ENCODE measurements at regions not wholly inside any gene's neighbourhood (a gene's known extent, or its start where the extent isn't known, plus 50 kb on each side); places are given as distances from the start of the nearest gene placed in this dataset.

DNA sequence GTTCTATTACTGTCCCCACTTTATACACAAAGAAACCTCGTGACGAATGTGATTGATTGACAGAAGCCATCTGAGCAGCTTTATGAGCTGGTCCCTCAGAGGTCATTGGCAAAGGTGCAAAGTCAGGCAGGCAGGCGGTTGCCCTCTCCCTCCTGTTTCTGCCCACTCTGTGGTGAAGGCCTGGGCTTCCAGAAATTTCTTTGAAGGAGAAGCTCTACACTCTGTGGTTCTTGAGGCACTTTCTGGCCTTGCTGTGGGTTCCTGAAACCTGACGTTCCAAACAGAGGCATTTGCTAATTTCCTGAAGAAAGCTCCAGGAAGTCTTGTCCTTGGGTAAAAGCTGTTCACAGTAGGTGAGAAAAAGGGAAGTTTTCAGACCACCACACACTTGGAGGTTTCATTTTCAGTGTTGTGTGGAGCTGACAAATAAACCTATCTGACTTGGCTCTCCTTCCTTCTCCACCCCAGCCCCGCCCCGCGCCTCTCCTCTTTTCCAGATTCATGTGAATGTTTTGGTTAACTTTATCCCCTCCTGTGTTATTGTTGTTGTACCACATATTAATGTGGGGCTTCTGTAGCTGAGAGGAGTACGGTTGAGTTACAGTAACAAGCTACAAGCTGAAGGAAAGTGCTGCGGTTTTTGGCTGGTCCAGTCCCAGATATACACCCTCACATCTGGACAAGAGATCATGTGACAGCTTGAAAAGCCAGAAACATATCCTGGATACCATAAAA is 274.1 kb downstream of the CLIC5 start:
- peak; percentile 63 for DNase-seq (ENCODE audit: low spot score)

DNA sequence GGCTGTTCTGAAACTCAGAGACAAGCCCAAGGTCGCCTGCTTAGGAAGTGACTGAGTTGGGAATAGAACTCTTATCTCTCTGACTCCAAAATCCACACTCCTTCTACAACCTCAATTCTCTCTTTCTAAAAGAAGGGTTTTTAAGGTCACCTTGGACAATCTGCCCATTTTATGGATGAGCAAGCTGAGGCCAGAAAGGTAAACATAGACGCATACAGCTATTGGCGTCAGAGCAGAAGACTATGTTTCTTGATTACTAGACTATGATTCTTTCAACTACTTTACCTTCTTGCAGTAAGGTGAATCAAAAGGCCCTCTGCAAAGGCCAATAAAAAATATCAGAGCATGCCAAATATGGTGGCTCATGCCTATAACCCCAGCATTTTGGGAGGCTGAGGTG is 276.6 kb downstream of the CLIC5 start:
- DNase-seq (ENCODE audit: low spot score), result no peak

DNA sequence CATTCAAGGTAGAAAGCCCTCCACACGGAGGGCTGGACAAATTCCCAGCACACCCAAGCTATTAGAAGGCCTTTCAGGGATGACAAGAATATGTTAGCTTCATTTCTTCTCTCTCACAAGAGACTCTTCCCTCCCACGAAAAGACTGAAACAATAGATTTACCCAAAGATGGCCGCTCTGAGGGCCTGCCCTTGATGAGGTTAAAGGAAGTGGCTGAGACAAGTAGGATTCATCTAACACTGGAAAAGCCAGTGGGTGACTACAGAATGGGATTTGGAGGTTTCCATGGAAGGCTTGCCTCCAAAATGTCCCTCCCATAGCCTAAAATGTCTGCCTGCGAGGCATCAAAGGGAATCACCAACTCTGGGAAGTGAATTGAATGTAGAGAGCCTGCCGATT is 277.6 kb downstream of the CLIC5 start:
- no peak for DNase-seq (ENCODE audit: low spot score)

DNA sequence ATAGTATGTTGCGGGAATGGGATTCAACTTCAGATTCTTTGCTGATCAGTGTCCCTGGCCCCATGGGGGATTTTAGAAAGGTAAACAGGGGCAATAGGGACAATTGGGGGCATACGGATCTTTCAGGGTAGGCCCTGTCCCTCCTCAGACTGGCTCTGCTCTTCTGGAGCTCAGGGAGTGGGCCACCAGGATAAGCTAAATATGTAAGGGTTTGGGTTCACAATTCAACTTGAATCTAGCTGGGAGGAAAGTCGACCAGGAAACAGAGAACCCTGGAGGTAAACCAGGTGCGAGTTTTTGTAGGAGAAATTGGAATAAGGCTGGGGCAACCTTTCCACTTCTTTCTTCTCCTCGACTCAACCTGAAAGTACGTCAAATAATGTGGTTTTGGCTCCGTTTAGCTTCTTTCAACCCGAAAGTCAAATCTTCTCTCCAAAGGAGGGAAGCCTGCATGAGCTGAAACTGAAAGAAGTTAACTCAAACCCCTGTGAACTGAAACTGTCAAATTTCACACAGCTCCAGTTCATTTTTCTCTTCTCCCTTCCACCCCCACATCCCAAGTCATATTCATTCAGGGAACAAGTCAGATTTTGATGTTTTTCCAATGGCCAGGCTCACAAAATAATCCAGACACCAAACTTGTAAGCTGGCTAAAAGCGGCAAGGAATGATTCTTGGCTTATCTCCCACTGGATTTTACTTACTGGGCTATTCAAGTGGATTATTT is 278.2 kb downstream of the CLIC5 start:
- no peak for DNase-seq (ENCODE audit: low spot score)

DNA sequence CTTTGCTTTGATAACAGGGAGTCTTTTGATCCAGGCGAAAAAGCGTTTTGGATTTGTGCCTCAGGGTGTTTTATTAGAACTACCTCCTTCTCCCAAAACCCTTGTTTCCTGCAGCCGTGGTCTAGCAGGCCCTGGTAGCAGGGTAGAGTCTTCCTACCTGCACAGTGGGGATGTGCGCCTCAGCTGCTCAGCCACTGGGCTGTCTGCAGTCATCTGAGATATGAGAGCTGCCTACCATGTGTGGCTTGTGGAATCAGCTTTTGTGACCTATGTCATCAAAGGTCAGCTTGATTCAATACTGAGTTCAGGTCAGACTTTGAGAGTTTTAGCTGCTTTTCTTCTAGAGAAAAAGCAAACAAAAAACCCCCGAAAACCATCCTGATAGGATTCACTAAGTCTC is 279.5 kb downstream of the CLIC5 start:
- DNase-seq (ENCODE audit: low spot score), result no peak

DNA sequence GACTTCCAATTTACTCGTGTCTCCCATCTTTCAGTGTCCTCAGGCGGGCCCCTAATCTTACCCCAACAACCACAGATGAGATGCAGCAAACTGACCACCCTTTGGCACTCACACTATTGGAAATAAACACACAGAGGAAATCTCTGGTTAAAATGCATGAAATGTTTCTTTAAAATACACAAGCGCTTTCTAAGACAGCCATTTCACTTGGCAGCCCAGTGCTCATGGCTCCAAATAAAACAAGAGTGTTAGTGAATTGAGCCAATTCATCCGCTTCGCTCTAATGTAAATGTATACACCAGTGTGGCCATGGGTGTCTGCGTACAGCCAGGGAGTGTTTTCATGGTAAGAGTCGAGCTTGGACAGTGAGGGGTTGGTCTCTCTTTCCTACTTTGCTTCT is 282.9 kb downstream of the CLIC5 start:
- DNase-seq (ENCODE audit: low spot score), result no peak

DNA sequence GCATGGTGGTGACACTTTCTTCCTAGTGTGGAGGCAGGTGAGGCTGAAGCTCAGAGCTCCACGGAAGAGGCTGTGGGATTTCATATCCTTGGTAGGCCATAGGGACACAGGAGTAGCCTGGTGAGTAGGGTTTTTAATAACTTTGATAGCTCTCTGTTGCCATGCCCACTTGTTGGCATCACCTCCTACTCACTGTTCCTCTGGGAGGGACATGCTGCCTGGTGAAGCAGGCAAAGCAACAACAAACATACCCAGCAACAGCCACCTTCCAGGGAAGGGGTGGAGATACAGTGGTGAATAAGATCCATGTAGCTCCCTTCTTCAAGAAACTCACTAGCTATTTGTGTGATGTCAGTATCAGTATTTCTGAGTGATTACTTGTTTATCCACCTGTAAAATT is 285.4 kb downstream of the CLIC5 start:
- no peak for DNase-seq (ENCODE audit: low spot score)

DNA sequence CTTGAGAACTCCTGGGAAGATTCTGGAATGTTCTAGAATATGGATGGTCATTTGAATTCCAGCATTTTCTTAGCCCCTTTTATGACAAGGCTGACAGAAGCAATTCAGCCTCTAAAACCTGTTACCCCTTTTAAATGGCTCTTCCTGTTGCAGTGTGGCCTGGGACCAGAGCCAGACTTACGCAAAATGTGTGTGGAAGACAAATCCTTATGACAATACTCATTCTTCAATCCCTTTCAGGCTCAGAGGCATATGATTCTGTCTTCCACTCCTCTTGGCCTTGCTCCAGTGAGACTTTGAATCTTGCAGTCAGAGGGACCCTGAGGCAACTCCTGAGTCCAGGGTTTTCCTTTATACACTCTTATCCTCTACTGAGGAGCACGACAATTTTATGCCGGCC is 287.0 kb downstream of the CLIC5 start:
- peak; percentile 32 for DNase-seq (ENCODE audit: low spot score)

DNA sequence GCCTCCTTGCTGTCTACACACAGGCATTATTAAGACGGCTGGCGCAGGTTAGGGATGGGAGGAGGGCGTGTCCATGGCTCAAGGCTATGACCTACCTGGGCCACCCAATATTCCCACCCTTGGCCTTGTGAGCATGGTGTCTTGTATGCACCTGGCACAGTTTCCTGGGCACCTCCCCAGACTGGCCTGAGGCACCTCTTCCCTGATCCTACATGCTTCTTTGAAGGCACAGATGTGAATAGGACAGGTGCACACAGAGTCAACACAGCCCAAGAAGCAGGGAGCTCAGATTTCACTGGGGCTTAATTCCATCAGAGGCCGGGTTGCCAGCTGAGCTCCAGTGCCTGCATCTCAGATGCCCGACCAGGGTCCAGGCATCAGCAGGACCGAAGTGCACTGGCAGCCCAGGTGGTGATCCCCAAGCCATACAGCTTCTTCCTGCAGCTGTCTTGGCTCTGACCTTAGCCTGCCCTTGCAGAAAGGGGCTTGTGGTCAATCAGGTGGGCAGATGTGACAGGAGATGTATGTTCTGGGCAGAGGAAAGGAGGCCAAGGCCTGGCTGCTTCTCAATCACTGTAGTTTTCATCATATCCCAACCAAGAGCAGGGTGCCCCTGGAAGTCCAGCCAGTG is 287.7 kb downstream of the CLIC5 start:
- DNase-seq (ENCODE audit: low spot score), result no peak

DNA sequence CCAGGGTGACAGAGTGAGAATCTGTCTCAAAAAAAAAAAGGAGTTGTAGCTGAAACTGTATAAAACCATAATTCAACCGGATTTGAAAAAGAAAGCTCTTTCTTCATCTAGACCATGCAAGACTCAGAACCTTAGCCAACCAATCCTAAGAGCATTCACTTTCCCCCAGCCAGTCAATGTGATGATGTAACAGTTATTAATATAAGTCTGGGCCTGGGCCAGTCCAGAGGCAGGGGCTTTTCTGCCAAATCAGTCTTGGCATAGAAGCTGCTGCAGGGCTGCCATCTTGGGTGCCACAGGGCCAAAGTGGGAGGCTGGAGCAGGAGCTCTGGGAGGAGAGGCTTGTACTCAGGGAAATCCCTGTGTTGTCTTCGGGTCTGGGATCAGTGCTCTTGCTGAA is 288.4 kb downstream of the CLIC5 start:
- no peak for DNase-seq (ENCODE audit: low spot score)

DNA sequence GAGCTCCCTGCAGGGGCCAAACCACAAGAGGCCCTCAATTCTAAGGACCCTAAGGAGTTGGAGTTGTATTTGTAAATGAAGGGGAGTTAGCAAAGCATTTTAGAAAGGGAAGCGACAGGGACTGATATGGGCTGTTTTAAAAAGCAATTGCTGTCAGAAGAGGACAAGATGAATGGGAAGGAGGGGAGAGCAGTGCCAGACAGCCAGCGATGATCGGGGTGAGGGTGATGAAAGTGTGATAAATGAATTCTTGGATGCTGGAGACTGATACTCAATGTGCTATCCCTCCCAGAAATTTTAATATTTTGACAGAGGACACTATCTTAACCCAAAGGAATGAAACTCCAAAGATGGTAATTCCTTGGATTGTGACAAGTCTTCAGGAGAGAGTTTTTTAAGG is 289.2 kb downstream of the CLIC5 start:
- DNase-seq (ENCODE audit: low spot score), result no peak

DNA sequence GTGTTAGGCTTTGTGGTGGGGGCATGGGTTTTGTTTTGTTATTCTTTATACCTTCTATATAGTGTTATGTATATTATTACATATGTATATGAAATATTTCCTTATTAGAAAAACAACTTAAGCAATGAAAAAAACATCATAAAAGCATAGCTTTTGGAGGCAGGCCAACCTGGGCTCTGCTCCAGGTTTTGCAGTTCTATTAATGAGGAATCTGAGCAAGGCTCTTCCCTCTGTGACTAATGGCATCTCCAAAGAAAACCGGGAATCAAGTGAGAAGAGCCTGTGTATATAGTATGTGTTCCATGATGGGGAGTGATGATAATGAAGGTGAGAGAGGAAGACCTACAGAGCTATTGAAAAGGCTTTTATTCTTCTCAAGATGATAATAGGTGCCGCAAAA is 291.1 kb downstream of the CLIC5 start:
- peak; percentile 54 for DNase-seq (ENCODE audit: low spot score)

DNA sequence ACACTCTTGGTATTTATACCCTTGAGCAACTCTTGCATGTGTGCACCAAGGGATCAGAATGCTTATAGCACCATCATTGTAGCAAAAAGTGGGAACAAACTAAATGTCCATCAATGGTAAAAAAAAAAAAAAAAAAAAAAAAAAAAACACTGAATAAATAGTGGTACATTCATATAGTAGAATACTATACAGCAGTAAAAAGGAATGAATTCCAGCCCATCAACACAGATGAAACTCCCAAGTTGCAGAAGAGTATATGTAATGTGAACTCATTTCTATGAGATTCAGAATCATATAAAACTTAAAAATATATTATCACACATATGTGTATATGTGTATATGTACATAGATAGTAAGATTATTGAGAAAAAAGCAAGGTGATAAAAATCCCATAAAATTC is 291.6 kb downstream of the CLIC5 start:
- no peak for DNase-seq (ENCODE audit: low spot score)

DNA sequence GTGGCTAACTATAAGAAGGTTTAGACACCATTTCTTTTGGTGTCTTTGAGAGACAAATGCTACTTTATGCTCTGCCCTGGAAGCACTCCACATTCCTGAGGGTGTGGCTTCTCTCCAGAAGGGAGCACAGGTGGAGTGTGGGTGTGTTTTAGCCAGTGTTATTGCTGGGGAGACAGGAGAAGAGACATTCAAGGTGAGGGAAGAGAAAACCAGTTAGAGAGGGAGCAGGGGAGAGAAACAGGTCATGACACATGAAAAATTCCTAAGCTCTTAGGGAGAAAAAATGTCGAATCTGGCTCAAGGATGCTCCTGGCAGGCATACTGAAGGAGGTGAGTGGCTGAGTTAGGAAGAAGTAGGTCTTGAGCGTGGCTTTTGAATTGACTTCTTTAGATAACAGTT is 292.8 kb downstream of the CLIC5 start:
- DNase-seq (ENCODE audit: low spot score), result no peak

DNA sequence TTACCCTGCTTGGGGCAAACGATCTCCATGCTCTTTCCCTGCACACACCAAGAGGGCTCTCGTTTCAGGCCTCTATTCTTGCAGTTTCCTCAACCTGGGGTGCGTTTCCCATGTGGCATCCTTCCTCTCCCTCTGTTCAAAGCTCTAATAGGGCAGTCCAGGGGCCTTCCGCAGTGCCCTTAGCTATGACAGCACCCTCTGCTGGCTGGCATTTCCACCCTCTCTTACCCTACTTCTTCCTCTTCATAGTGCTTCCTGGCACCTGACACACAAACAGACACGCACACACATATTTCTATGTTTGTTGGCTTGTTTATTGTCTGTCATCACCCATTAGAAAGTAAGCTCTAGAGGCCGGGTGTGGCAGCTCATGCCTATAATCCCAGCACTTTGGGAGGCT is 294.0 kb downstream of the CLIC5 start:
- no peak for DNase-seq (ENCODE audit: low spot score)

DNA sequence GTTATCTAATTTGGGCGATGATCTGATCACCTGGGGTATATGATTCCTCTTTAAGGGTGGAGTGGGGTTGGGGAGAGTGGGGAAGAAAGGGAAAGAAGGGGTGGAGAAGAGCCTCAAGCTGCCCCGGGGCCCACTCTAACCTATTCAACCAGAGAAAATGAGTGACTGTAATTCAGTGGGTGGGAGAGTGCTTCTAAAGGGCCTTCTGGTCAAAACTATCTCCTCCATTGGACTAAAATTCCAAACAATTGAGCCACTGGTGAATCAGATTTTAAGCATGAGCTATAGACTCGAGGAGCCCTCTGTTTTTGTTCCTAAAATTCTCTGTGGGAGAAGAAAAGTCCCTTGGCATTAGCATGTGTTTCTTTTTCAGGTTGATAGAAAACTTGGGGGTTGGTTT is 296.8 kb downstream of the CLIC5 start:
- DNase-seq (ENCODE audit: low spot score), result peak; percentile 66

DNA sequence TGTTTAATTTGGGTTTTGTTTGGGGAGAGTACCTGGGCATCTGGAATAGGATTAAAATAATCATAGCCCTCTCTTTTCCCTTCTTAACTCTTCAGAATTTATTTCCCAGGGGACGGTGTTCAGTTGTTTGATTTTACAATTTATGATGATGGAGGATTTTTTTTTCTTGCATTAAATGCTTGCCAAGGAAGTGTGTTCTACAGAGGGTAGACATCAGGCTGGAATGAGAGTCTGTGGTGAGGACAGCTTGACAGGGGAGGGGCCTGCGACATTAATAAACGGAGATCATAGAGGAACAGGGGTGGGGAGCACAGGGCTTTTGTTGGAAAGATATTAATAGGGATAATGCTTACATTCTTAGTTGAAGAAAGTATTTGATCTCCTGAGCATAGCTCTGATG is 297.5 kb downstream of the CLIC5 start:
- no peak for DNase-seq (ENCODE audit: low spot score)

DNA sequence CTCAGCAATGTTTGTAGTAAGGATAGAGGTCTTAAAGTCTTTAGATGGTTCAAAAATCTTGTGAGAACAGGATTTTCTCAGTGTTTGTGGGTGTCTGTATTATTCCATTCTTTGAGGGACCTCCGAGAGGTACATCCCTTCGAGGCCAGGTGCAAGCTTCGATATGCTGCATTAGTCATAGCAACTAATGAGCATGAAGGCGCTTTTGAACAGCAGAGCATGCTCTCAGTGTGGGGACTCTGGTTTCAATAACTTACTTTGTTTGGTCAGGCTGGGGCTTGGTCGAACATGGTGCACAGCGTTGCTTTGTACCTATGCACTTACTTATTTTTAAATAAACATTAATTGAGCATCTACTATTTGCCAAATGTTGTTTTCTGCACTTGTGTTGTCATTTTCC is 297.9 kb downstream of the CLIC5 start:
- DNase-seq (ENCODE audit: low spot score), result no peak

DNA sequence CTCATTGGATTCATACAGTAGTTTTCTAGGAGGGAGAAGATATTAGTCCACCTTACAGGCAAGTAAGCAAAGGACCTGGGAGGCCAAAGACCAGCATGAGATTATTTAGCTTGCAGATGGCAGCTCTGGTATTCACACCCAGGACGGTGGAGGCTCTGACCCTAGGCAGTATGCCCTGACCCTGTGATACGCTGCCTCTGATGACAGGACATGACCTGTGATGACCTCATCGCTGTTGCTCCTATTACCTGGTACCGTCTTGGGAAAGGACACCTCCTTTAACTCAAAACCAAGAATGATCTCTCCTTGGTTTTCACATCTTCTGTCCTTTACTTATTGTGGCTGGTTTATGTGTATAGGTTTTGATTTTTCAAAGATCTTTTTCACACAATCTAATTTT is 298.6 kb downstream of the CLIC5 start:
- no peak for DNase-seq (ENCODE audit: low spot score)

DNA sequence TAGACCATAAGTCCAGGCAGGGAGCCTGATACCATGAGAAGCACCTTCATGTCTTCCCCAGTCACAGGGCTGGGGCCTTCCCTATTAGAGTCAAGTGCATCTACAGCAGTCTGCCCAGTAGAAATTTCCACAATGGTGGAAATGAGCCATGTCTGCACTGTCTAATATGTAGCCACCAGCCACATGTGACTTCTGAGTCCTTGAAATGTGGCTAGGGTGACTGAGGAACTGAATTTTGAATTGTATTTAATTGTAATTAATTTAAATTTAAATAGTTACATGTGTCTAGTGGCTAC is 300.2 kb downstream of the CLIC5 start:
- no peak for DNase-seq (ENCODE audit: low spot score)

DNA sequence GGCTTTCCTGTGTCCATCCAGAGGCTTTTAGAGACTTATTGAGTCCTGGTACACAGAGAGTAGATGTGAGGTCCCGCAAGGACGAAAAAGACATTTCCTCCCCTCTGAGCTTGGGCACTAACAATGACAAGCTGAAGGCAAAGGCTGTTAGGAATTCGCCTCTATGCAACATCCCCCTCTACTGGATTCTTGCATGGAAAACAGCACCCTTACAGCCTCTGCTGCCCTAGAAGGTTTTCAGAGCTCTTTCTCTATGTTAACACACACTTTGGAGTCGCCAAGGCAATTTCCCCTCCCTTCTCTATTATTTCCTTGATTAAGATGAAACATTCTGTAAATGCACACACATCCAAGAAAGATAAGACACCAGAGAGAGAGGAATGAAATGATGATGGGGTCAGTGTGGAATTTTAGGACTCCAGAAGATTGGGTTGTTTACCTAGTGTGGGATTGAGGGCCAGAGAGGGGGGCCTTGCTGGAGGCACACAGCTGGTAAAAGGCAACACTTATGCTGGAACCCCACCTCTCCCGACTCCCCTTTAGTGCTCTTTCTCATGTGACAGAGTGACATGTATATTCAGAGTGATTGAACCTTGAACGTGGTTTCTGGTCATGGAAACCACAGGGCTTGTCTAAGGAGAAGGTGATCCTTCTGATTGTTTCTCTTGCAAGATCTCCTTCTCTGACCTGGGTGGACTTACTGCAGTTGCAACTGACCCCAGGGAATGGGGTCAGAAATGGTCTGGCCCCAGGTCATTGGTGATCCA is 300.7 kb downstream of the CLIC5 start:
- peak; percentile 84 for DNase-seq (ENCODE audit: low spot score)

DNA sequence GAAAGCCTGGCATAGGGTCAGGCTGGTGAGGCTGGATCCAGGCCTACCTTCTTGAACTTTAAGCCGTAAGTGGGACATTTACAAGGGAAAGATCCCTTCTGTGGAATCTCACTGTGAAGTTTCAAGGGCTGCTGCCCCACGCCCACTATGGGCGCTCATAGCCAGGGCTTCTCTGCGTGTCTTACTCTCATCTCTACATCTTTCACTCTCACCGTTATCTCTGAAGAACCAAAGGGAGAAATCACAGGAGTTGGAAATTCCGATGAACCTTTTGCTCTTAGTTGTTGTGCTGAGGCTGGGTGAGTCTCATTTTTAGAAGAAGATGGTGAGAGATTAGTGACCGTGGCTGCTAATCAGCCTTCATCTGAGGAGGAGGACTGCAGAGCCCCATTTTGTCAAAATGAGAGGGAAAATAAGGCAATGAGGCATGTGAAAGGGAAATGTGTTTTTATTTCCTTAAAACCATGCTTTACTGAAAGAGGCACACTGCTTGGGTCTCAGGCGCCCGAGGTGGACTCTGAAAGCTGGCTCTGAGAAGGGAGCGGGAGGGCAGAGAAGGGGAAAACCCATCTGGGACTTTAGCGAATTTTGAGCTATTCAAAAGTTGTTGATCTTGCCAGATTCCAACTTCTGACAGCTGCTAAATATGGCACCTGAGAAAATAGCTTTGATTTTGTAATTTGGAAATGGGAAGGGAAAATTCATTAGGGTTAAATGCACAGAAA is 301.5 kb downstream of the CLIC5 start:
- DNase-seq (ENCODE audit: low spot score), result no peak

Measured in AG20443 (cell line).